ENCODE measurements at regions not wholly inside any gene's neighbourhood (a gene's known extent, or its start where the extent isn't known, plus 50 kb on each side); places are given as distances from the start of the nearest gene placed in this dataset.

DNA sequence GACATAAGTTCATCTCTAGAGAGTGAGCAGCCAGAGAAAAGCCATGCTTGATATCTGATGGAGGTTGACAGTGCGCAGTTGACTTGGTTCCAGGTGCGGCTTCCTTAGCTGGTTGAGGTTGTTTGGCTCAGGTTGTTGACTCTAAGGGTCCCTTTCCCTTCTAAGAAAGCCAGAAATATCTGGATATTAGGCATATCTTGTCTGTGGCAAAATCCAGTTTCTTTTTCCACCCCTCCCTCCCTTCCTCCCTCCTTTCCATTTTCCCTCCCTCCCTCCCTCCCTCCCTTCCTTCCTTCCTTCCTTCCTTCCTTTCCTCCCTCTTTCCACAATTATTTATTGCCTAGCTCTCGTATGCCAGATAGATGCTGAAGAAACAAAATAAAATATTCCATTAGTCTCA lies 82.6 kb upstream of the TNP1 start:
- Histone ChIP-seq H3K36me3 (ENCODE audit: control insufficient read depth in 2 of 2, extremely low read depth in 1 of 2, insufficient read depth in 2 of 2, low read length in 2 of 2) (no peaks in the 10 kb centered on the region), H3K9ac (ENCODE audit: control insufficient read depth, extremely low read depth, insufficient read depth, low read length) (no peak overlapping the region), H3K9me3 (ENCODE audit: control insufficient read depth, low read depth, low read length) (no peaks in the 10 kb centered on the region), H3K79me2 (ENCODE audit: control insufficient read depth, insufficient read depth, low read length) (no peaks in the 10 kb centered on the region), H3K27ac (ENCODE audit: control insufficient read depth, insufficient read depth, low read length) (no peak overlapping the region), H3K4me2 (ENCODE audit: control insufficient read depth, extremely low read depth, insufficient read depth, low read depth, low read length) (no peak overlapping the region), H3K9me1 (ENCODE audit: control insufficient read depth, extremely low read depth, insufficient read depth, low read length) (no peaks in the 10 kb centered on the region), H3K27me3 (ENCODE audit: control insufficient read depth, extremely low read depth, insufficient read depth, low read length) (no peaks in the 10 kb centered on the region), H2AFZ (ENCODE audit: control insufficient read depth, low read length) (no peak overlapping the region), H3K4me3 (ENCODE audit: control insufficient read depth in 2 of 3, extremely low read depth in 1 of 3, insufficient read depth in 2 of 3, low read depth in 1 of 3, low read length in 3 of 3) (no peak overlapping the region), H4K20me1 (ENCODE audit: control insufficient read depth, extremely low read depth, insufficient read depth, low read length) (no peaks in the 10 kb centered on the region), H3K4me1 (ENCODE audit: control insufficient read depth, extremely low read depth, insufficient read depth, low read length) (no peaks in the 10 kb centered on the region)
- no peak for DNase-seq (ENCODE audit: low read depth, low spot score)
- dilution Hi-C loops (cut with MboI; ENCODE audit: extremely low pct_ligation_motif_present, low sequenced_read_pairs): no loop called here
- FAIRE-seq: no peak
- TF ChIP-seq, protein P1, sequence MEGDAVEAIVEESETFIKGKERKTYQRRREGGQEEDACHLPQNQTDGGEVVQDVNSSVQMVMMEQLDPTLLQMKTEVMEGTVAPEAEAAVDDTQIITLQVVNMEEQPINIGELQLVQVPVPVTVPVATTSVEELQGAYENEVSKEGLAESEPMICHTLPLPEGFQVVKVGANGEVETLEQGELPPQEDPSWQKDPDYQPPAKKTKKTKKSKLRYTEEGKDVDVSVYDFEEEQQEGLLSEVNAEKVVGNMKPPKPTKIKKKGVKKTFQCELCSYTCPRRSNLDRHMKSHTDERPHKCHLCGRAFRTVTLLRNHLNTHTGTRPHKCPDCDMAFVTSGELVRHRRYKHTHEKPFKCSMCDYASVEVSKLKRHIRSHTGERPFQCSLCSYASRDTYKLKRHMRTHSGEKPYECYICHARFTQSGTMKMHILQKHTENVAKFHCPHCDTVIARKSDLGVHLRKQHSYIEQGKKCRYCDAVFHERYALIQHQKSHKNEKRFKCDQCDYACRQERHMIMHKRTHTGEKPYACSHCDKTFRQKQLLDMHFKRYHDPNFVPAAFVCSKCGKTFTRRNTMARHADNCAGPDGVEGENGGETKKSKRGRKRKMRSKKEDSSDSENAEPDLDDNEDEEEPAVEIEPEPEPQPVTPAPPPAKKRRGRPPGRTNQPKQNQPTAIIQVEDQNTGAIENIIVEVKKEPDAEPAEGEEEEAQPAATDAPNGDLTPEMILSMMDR (optimal IDR thresholded peaks at IDR 0.05 in 1 of 3, IDR thresholded peaks at IDR 0.05 in 1 of 3, conservative IDR thresholded peaks at IDR 0.05 in 1 of 3; ENCODE audit: extremely low read depth in 1 of 3, insufficient read depth in 2 of 3, low read length in 3 of 3): no peak
- no peak for TF ChIP-seq EZH2 (IDR thresholded peaks at IDR 0.05; ENCODE audit: low read length)

DNA sequence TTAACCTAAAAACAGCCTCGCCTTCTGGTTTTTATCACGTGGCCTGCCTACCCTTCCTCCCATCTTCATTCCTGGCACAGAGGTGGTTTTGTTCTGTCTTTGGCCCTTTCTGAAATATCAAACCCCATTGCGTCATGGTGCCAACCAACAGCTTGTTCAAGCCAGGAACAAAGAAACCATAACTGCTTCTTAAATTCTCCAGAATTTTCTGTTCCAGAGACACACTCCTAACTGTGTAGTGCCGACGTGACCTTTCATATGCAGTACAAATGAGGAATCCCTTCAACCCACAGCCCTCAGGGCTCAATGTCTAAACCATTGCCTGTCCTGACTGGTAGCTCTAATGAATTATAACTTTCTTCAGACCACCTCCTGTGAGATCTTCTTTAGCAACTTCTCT lies 82.2 kb upstream of the TNP1 start:
- no peaks in the 10 kb centered on the region for H3K4me1 ChIP-seq (ENCODE audit: control insufficient read depth, extremely low read depth, insufficient read depth, low read length)
- no peak for DNase-seq (ENCODE audit: low read depth, low spot score)
- H3K9ac ChIP-seq (ENCODE audit: control insufficient read depth, extremely low read depth, insufficient read depth, low read length): no peak overlapping the region
- H3K4me3 ChIP-seq (ENCODE audit: control insufficient read depth in 2 of 3, extremely low read depth in 1 of 3, insufficient read depth in 2 of 3, low read depth in 1 of 3, low read length in 3 of 3): no peak overlapping the region
- H3K27ac ChIP-seq (ENCODE audit: control insufficient read depth, insufficient read depth, low read length): no peak overlapping the region
- H3K36me3 ChIP-seq (ENCODE audit: control insufficient read depth in 2 of 2, extremely low read depth in 1 of 2, insufficient read depth in 2 of 2, low read length in 2 of 2): no peaks in the 10 kb centered on the region
- no peaks in the 10 kb centered on the region for H3K79me2 ChIP-seq (ENCODE audit: control insufficient read depth, insufficient read depth, low read length)
- TF ChIP-seq EZH2 (IDR thresholded peaks at IDR 0.05; ENCODE audit: low read length): no peak
- TF ChIP-seq, protein P1 (optimal IDR thresholded peaks at IDR 0.05 in 1 of 3, IDR thresholded peaks at IDR 0.05 in 1 of 3, conservative IDR thresholded peaks at IDR 0.05 in 1 of 3; ENCODE audit: extremely low read depth in 1 of 3, insufficient read depth in 2 of 3, low read length in 3 of 3): no peak
- no peak for FAIRE-seq
- dilution Hi-C loops (cut with MboI; ENCODE audit: extremely low pct_ligation_motif_present, low sequenced_read_pairs): no loop called here
- H4K20me1 ChIP-seq (ENCODE audit: control insufficient read depth, extremely low read depth, insufficient read depth, low read length): no peaks in the 10 kb centered on the region
- H3K27me3 ChIP-seq (ENCODE audit: control insufficient read depth, extremely low read depth, insufficient read depth, low read length): no peaks in the 10 kb centered on the region
- H3K9me3 ChIP-seq (ENCODE audit: control insufficient read depth, low read depth, low read length): no peaks in the 10 kb centered on the region
- no peaks in the 10 kb centered on the region for H3K9me1 ChIP-seq (ENCODE audit: control insufficient read depth, extremely low read depth, insufficient read depth, low read length)
- no peak overlapping the region for H3K4me2 ChIP-seq (ENCODE audit: control insufficient read depth, extremely low read depth, insufficient read depth, low read depth, low read length)
- H2AFZ ChIP-seq (ENCODE audit: control insufficient read depth, low read length): no peak overlapping the region

Measured in keratinocyte (primary cell).